Chondrocyte (in vitro differentiated cells): ENCODE measurements at regions not wholly inside any gene's neighbourhood (a gene's known extent, or its start where the extent isn't known, plus 50 kb on each side); places are given as distances from the start of the nearest gene placed in this dataset.

ENCODE experiments used
- DNase-seq: peaks from one replicate; pipeline ENCODE4 v3.0.0; 2021; ENCODE audit warnings: mixed read lengths, low spot score
- H3K27ac Mint-ChIP-seq: one replicate; pipeline ENCODE4 v1.8.0; 2021; ENCODE audit warnings: mild to moderate bottlenecking, moderate library complexity, mixed read lengths; ENCODE audit not compliant: unreplicated experiment
- H3K27me3 Mint-ChIP-seq: 2 replicates; pipeline ENCODE4 v1.8.0; 2021; ENCODE audit warnings: low read depth, mixed read lengths
- H3K36me3 Mint-ChIP-seq: 2 replicates; pipeline ENCODE4 v1.8.0; 2021; ENCODE audit warnings: low read depth, mixed read lengths
- H3K4me1 Mint-ChIP-seq: 2 replicates; pipeline ENCODE4 v1.8.0; 2021; ENCODE audit warnings: low read depth, mild to moderate bottlenecking, mixed read lengths
- H3K4me3 Mint-ChIP-seq: one replicate; pipeline ENCODE4 v1.8.0; 2021; ENCODE audit warnings: mild to moderate bottlenecking, moderate library complexity, mixed read lengths; ENCODE audit not compliant: unreplicated experiment
- H3K9me3 Mint-ChIP-seq: 2 replicates; pipeline ENCODE4 v1.8.0; 2021; ENCODE audit warnings: low read depth, mixed read lengths
- TF ChIP-seq, protein P1 (sequence below): fragments of 200-600 bp; sonication (generic); IDR thresholded peaks from 2 replicates; pipeline ENCODE4 v1.5.0; 2021; ENCODE audit warnings: antibody characterized with exemption, mild to moderate bottlenecking, moderate library complexity

DNA sequence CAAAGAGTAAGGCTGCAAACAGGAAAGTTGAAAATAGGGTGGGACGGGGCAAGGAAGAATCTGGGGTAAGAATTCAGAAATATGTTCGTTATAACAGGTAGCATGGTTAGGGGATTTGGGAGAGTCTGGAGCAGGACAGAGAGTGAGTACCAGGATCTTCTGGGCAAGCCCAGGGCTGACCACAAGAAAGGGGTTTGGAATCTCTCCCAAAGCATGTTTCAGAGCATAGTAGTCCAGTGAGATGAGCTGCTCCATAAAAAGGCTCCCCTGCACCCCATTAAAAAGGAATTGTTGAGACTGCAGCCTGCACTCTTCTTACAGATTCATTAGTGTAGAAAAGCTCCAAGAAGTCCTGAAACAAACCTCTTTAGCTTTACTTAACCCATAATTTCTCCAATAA lies 291.1 kb downstream of the MTX2 start:
- TF ChIP-seq, protein P1, sequence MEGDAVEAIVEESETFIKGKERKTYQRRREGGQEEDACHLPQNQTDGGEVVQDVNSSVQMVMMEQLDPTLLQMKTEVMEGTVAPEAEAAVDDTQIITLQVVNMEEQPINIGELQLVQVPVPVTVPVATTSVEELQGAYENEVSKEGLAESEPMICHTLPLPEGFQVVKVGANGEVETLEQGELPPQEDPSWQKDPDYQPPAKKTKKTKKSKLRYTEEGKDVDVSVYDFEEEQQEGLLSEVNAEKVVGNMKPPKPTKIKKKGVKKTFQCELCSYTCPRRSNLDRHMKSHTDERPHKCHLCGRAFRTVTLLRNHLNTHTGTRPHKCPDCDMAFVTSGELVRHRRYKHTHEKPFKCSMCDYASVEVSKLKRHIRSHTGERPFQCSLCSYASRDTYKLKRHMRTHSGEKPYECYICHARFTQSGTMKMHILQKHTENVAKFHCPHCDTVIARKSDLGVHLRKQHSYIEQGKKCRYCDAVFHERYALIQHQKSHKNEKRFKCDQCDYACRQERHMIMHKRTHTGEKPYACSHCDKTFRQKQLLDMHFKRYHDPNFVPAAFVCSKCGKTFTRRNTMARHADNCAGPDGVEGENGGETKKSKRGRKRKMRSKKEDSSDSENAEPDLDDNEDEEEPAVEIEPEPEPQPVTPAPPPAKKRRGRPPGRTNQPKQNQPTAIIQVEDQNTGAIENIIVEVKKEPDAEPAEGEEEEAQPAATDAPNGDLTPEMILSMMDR: no peak
- H3K36me3 Mint-ChIP-seq: no peaks in the 10 kb centered on the region
- H3K9me3 Mint-ChIP-seq: peaks cover 3% of the 10 kb centered on the region
- H3K4me1 Mint-ChIP-seq: no peaks in the 10 kb centered on the region
- H3K4me3 Mint-ChIP-seq: no peak overlapping the region
- DNase-seq: no peak
- no peak overlapping the region for H3K27ac Mint-ChIP-seq
- H3K27me3 Mint-ChIP-seq: peaks cover 64% of the 10 kb centered on the region

DNA sequence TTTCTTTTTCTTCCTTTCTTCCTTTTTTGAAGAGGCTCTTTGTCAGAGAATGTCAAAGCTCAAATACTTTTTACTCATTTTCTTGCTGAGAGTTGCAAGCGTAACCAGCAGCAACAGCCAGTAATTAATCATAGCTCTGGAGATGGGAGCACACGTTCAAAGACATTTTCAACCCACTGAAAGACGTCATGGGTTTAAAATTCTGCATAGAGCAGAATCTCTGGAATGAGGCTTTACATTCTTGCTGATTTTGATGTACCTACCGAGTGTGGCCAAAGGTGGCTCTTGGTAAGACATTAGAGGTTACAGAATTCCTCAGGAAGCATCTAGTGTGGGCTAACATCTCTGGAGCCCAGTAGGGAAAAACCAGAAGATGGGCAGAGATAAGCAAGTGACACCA lies 292.5 kb downstream of the MTX2 start:
- H3K27ac Mint-ChIP-seq: no peak overlapping the region

DNA sequence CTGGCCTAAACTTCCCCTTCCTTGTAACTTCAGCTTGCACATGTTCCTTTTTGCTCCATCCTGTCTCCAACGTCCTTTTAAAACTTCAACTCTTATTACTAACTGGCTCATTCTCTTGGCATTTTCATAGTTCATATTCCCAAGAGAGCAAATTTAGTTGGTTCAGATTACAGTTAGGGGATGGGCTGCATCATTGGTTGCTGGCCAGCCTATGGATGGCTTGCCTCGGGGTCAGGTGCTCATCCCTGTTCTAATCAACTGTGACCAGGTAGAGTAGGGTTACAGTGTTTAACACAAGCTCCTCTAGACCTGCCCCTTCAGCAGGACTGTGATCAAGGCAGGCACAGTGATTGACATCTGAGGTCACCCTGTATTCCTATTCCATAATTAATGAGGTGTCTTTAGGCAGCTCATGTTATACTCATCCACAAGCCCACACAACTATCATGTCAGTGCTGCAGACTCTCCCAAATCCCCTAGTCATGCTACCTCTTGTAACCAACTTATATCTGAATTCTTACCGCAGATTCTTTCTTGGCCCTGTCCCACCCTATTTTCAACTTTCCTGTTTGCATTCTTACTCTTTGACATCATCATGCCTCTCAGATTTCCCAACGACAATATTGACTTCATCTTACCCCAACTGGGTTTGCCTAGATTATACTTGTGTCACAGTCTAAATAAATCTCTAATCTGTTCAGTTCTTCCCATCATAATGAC lies 293.3 kb downstream of the MTX2 start:
- Mint-ChIP-seq H3K27ac (no peak overlapping the region), H3K4me1 (no peaks in the 10 kb centered on the region), H3K36me3 (no peaks in the 10 kb centered on the region), H3K27me3 (peaks cover 49% of the 10 kb centered on the region), H3K4me3 (no peak overlapping the region), H3K9me3 (peaks cover 3% of the 10 kb centered on the region)
- no peak for DNase-seq
- TF ChIP-seq, protein P1: no peak

More for the DNA sequence above, 292.5 kb downstream of the MTX2 start:
- Mint-ChIP-seq H3K4me3 (no peak overlapping the region), H3K4me1 (no peaks in the 10 kb centered on the region), H3K9me3 (peaks cover 3% of the 10 kb centered on the region), H3K27me3 (peaks cover 55% of the 10 kb centered on the region), H3K36me3 (no peaks in the 10 kb centered on the region)
- DNase-seq: no peak
- TF ChIP-seq, protein P1: no peak

DNA sequence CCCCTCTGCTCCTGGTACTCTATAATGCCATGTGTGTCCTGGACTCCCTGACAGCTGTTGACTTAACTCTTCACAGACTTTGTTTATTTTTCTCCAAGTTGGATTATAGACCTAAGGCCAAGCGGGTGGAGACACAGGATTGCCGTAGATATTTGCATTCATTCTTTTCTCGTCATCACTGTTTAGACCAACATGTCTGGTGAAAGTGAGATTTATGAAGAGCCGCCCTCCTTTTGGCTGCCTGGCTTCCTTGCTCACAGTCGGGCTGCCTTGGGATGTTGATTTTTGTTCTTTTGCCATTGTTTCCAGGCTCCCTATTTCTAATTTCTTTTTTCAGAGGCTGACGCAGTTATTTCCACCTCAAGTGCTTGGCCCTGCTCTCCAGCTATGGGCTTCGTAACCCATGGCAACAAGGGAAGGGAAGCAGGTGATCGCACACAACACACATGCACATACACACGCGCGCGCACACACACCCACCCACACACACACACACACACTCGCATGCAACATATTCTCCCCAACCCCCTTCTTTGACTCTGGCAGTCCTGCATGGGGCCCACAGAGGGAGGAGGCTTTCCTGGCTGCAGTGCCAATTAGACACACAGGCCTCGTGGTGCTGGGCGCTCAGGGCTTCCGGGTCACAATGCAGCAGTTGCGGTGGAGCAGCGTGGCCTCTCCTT lies 296.5 kb downstream of the MTX2 start:
- H3K36me3 Mint-ChIP-seq: no peaks in the 10 kb centered on the region
- H3K27ac Mint-ChIP-seq: no peak overlapping the region
- no peaks in the 10 kb centered on the region for H3K4me1 Mint-ChIP-seq

DNA sequence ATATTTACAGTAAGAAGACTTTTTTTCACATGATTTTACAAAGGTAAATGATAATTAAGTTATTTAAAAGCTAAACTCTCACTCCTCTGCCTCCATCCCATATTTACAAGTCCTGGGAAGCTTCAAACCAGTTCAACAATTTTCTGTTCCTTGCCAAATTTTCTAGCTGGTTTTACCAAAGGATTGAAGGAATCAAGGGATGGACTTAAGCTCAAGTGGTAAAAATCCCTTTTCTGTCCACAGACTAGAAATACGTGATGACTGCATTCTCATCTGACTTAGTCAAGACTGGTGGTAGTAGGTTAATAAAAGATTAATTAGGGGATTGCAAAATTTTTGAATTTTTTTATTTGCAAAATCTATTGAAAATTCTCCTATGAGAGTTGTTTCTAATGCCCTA lies 297.3 kb downstream of the MTX2 start:
- TF ChIP-seq, protein P1: no peak
- Mint-ChIP-seq H3K4me3 (no peak overlapping the region), H3K4me1 (no peaks in the 10 kb centered on the region), H3K27me3 (peaks cover 48% of the 10 kb centered on the region), H3K9me3 (peaks cover 3% of the 10 kb centered on the region), H3K36me3 (no peaks in the 10 kb centered on the region), H3K27ac (no peak overlapping the region)
- DNase-seq: no peak

More for the DNA sequence above, 296.5 kb downstream of the MTX2 start:
- DNase-seq: no peak
- TF ChIP-seq, protein P1: no peak
- H3K4me3 Mint-ChIP-seq: no peak overlapping the region
- peaks cover 51% of the 10 kb centered on the region for H3K27me3 Mint-ChIP-seq
- peaks cover 3% of the 10 kb centered on the region for H3K9me3 Mint-ChIP-seq
